ENCODE measurements at regions not wholly inside any gene's neighbourhood (a gene's known extent, or its start where the extent isn't known, plus 50 kb on each side); places are given as distances from the start of the nearest gene placed in this dataset.

- ATAC-seq, result no peak
Measured at GRCh38 chr18:45370255-45371010, 244.8 kb upstream of the SLC14A2 start.

GRCh38 chr18:45373286-45373880 lies 241.9 kb upstream of the SLC14A2 start:
- peak; percentile 38 for ATAC-seq
- intact Hi-C loops (cut with DNase I), result no loop called here
- no peaks in the 10 kb centered on the region for H3K36me3 ChIP-seq
- H3K4me3 ChIP-seq, result no peak overlapping the region
- no peak for TF ChIP-seq CTCF (IDR thresholded peaks at IDR 0.05)
- no peaks in the 10 kb centered on the region for H3K27me3 ChIP-seq
- no peaks in the 10 kb centered on the region for H3K9me3 ChIP-seq
- DNase-seq, result no peak
- H3K27ac ChIP-seq, result no peak overlapping the region
- H3K4me1 ChIP-seq, result no peaks in the 10 kb centered on the region

More at GRCh38 chr18:45370255-45371010, 244.8 kb upstream of the SLC14A2 start:
- Histone ChIP-seq H3K36me3 (no peaks in the 10 kb centered on the region), H3K27me3 (no peaks in the 10 kb centered on the region), H3K9me3 (no peaks in the 10 kb centered on the region), H3K4me3 (no peak overlapping the region), H3K4me1 (peaks cover 5% of the 10 kb centered on the region), H3K27ac (peak overlapping the region; percentile 67)
- intact Hi-C loops (cut with DNase I), result no loop called here
- no peak for TF ChIP-seq CTCF (IDR thresholded peaks at IDR 0.05)
- DNase-seq, result no peak

- no peak for ATAC-seq
- no peaks in the 10 kb centered on the region for H3K36me3 ChIP-seq
- no peaks in the 10 kb centered on the region for H3K9me3 ChIP-seq
- intact Hi-C loops (cut with DNase I), result no loop called here
- H3K4me1 ChIP-seq, result no peaks in the 10 kb centered on the region
- no peak overlapping the region for H3K27ac ChIP-seq
- no peak for DNase-seq
- H3K27me3 ChIP-seq, result no peaks in the 10 kb centered on the region
- TF ChIP-seq CTCF (IDR thresholded peaks at IDR 0.05), result no peak
- no peak overlapping the region for H3K4me3 ChIP-seq
Measured at GRCh38 chr18:45374236-45374635, 241.0 kb upstream of the SLC14A2 start.

GRCh38 chr18:45374878-45375630 lies 240.2 kb upstream of the SLC14A2 start:
- H3K4me1 ChIP-seq, result no peaks in the 10 kb centered on the region
- H3K27me3 ChIP-seq, result no peaks in the 10 kb centered on the region
- ATAC-seq (no peak), DNase-seq (no peak)
- intact Hi-C loops (cut with DNase I), result no loop called here
- no peak overlapping the region for H3K27ac ChIP-seq
- no peaks in the 10 kb centered on the region for H3K9me3 ChIP-seq
- H3K4me3 ChIP-seq, result no peak overlapping the region
- TF ChIP-seq CTCF (IDR thresholded peaks at IDR 0.05), result no peak
- H3K36me3 ChIP-seq, result no peaks in the 10 kb centered on the region

GRCh38 chr18:45376193-45376592 lies 239.1 kb upstream of the SLC14A2 start:
- Histone ChIP-seq H3K27me3 (no peaks in the 10 kb centered on the region), H3K36me3 (no peaks in the 10 kb centered on the region), H3K4me3 (no peak overlapping the region), H3K9me3 (no peaks in the 10 kb centered on the region), H3K4me1 (no peaks in the 10 kb centered on the region), H3K27ac (no peak overlapping the region)
- no peak for TF ChIP-seq CTCF (IDR thresholded peaks at IDR 0.05)
- intact Hi-C loops (cut with DNase I), result no loop called here
- ATAC-seq (no peak), DNase-seq (no peak)

All from upper lobe of right lung (tissue), 1 donor.